OCI-LY7 (cell line): ENCODE measurements at regions not wholly inside any gene's neighbourhood (a gene's known extent, or its start where the extent isn't known, plus 50 kb on each side); places are given as distances from the start of the nearest gene placed in this dataset.

Source experiments
- BruUV-seq: library from RNA; stranded (reverse); fragments of 400-500 nt; replicated peaks from 2 replicates; lab custom pipeline; 2021; lab: Mats Ljungman, UMichigan
- CTCF ChIA-PET: fragments of 300-600 bp; sonication (Branson Sonifier 250); formaldehyde crosslinking; loops from one replicate; lab custom pipeline; 2022; ENCODE audit warnings: antibody characterized with exemption; ENCODE audit not compliant: unreplicated experiment; lab: Charles Lee
- POLR2A ChIA-PET: fragments of 300-600 bp; sonication (Branson Sonifier 250); formaldehyde crosslinking; loops from one replicate; lab custom pipeline; 2022; ENCODE audit warnings: antibody characterized with exemption; lab: Charles Lee
- DNase-seq: peaks from one replicate; pipeline ENCODE4 v3.0.0-alpha.2; 2015; ENCODE audit warnings: low spot score
- H2AFZ ChIP-seq: fragments of 200-600 bp; sonication (generic), shearing (Covaris generic); 2 replicates; pipeline ENCODE4 v1.6.1; 2014; ENCODE audit warnings: mild to moderate bottlenecking, antibody characterized with exemption, low read length, moderate library complexity
- H3K27ac ChIP-seq: fragments of 200-600 bp; sonication (generic); 2 replicates; pipeline ENCODE4 v1.5.1; 2014; ENCODE audit warnings: mixed run types, low read depth, mild to moderate bottlenecking, moderate library complexity, low read length, inconsistent platforms; ENCODE audit not compliant: poor library complexity, severe bottlenecking
- H3K36me3 ChIP-seq: fragments of 200-600 bp; sonication (generic); 2 replicates; pipeline ENCODE4 v1.6.1; 2014; ENCODE audit warnings: mild to moderate bottlenecking, antibody characterized with exemption, low read length, moderate library complexity, mixed read lengths; ENCODE audit not compliant: insufficient read depth
- H3K4me1 ChIP-seq: fragments of 200-600 bp; sonication (generic); 2 replicates; pipeline ENCODE4 v1.5.1; 2014; ENCODE audit warnings: mild to moderate bottlenecking, low read length; ENCODE audit not compliant: insufficient read depth, poor library complexity, severe bottlenecking
- H3K4me2 ChIP-seq: fragments of 200-600 bp; sonication (generic); 2 replicates; pipeline ENCODE4 v1.6.1; 2014; ENCODE audit warnings: mild to moderate bottlenecking, low read length
- H3K4me3 ChIP-seq: fragments of 200-600 bp; sonication (generic); 2 replicates; pipeline ENCODE4 v1.5.1; 2014; ENCODE audit warnings: mild to moderate bottlenecking, low read depth, low read length; ENCODE audit not compliant: poor library complexity, severe bottlenecking
- H3K79me2 ChIP-seq: fragments of 200-600 bp; sonication (generic); 2 replicates; pipeline ENCODE4 v1.6.1; 2016; ENCODE audit warnings: low read depth, mild to moderate bottlenecking, low read length, moderate library complexity, mixed read lengths; ENCODE audit not compliant: insufficient read depth
- H3K9me2 ChIP-seq: fragments of 200-600 bp; sonication (generic); 2 replicates; pipeline ENCODE4 v1.6.1; 2016; ENCODE audit warnings: mild to moderate bottlenecking, low read length, mixed read lengths; ENCODE audit not compliant: insufficient read depth
- H3K9me3 ChIP-seq: fragments of 200-600 bp; sonication (generic); 2 replicates; pipeline ENCODE4 v1.6.1; 2014; ENCODE audit warnings: mild to moderate bottlenecking, mixed run types, low read length, mixed read lengths
- H4K20me1 ChIP-seq: fragments of 200-600 bp; sonication (generic); 2 replicates; pipeline ENCODE4 v1.6.1; 2014; ENCODE audit warnings: mild to moderate bottlenecking, antibody characterized with exemption, low read length, moderate library complexity, mixed read lengths; ENCODE audit not compliant: insufficient read depth
- EZH2phosphoT487 ChIP-seq: fragments of 200-600 bp; sonication (generic); IDR thresholded peaks from 2 replicates; pipeline ENCODE4 v1.6.1; 2018; ENCODE audit warnings: low read depth, borderline replicate concordance, mild to moderate bottlenecking, mixed run types, antibody characterized with exemption, low read length, moderate library complexity, mixed read lengths
- intact Hi-C: fragments of 100-400 bp; cut with micrococcal nuclease; formaldehyde crosslinking; loops from one replicate; pipeline ENCODE4 v1.10.0; 2022; ENCODE audit not compliant: unreplicated experiment
- TF ChIP-seq, protein P1 (sequence below): fragments of 200-600 bp; sonication (generic); conservative IDR thresholded peaks from 2 replicates; pipeline ENCODE4 v1.5.1; 2014; ENCODE audit warnings: mild to moderate bottlenecking, antibody characterized with exemption, low read length, moderate library complexity, mixed read lengths

DNA sequence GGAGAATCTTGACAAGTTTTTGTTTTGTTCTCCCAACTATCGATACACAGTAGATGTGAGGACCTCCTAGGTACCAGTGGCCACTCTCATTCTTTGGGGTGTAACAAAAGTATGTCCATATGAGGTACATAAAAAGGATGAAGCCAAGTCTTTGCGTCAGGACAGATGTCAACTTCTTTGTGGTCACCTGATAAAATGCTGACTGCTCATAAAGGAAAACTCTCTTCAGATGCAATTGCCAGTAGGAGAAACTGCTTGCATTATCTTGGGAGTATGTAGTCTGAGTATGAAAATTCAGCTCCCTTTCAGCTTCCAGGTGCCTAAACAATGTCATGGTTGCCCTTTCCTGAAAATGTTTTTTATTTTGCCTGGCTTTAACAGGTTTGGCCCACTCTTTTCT, 123.8 kb upstream of the GOLIM4 start:
- CTCF ChIA-PET = interaction anchor here (0.5 kb wide), 1 partner anchor 8 kb away, joined by 3 read pairs; no protein-coding TSS in a partner anchor
- intact Hi-C loops = loop anchor here (10.0 kb wide), 2 partner anchors 475 to 925 kb away; no protein-coding TSS in a partner anchor
- peaks cover 9% of the 10 kb centered on the region for H3K4me1 ChIP-seq
- H4K20me1 ChIP-seq = no peaks in the 10 kb centered on the region
- TF ChIP-seq EZH2phosphoT487 = no peak
- TF ChIP-seq, protein P1, sequence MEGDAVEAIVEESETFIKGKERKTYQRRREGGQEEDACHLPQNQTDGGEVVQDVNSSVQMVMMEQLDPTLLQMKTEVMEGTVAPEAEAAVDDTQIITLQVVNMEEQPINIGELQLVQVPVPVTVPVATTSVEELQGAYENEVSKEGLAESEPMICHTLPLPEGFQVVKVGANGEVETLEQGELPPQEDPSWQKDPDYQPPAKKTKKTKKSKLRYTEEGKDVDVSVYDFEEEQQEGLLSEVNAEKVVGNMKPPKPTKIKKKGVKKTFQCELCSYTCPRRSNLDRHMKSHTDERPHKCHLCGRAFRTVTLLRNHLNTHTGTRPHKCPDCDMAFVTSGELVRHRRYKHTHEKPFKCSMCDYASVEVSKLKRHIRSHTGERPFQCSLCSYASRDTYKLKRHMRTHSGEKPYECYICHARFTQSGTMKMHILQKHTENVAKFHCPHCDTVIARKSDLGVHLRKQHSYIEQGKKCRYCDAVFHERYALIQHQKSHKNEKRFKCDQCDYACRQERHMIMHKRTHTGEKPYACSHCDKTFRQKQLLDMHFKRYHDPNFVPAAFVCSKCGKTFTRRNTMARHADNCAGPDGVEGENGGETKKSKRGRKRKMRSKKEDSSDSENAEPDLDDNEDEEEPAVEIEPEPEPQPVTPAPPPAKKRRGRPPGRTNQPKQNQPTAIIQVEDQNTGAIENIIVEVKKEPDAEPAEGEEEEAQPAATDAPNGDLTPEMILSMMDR = no peak
- H3K9me2 ChIP-seq = no peaks in the 10 kb centered on the region
- no peaks in the 10 kb centered on the region for H3K79me2 ChIP-seq
- no TSS peak for BruUV-seq
- no peaks in the 10 kb centered on the region for H3K9me3 ChIP-seq
- no peak overlapping the region for H3K4me2 ChIP-seq
- POLR2A ChIA-PET = interaction anchor here (1.4 kb wide), 1 partner anchor 11 kb away, joined by 3 read pairs; no protein-coding TSS in a partner anchor
- no peak overlapping the region for H3K4me3 ChIP-seq
- no peak for DNase-seq
- no peaks in the 10 kb centered on the region for H3K36me3 ChIP-seq
- H3K27ac ChIP-seq = no peak overlapping the region
- H2AFZ ChIP-seq = no peak overlapping the region

DNA sequence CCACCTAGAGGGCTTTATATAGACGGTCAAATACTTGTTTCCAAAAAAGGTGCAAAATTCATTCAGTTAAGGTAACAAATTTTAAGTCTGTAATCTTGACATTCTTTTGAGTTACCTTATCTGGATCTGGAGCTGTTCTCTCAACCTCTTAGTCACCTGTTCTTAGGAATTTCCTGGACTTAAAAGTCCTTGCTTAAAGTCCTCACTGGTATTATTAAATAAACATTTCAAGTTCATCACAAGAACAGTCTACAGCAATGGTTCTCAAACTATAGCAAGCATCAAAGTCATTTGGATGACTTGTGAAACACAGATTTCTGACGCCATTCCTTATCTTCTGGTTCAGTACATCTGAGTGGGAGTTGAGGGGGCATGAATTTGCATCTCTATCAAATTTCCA, 122.9 kb upstream of the GOLIM4 start:
- Histone ChIP-seq H3K27ac (no peak overlapping the region), H3K4me2 (no peak overlapping the region), H3K4me1 (peaks cover 17% of the 10 kb centered on the region), H3K9me2 (no peaks in the 10 kb centered on the region), H3K4me3 (no peak overlapping the region), H3K36me3 (no peaks in the 10 kb centered on the region), H2AFZ (no peak overlapping the region; the same call in 1 of the 2 replicates), H3K79me2 (no peaks in the 10 kb centered on the region), H4K20me1 (no peaks in the 10 kb centered on the region), H3K9me3 (no peaks in the 10 kb centered on the region)
- BruUV-seq = no TSS peak
- intact Hi-C loops = loop anchor here (10.0 kb wide), 2 partner anchors 476 to 926 kb away; no protein-coding TSS in a partner anchor
- POLR2A ChIA-PET = interaction anchor here (0.7 kb wide), 1 partner anchor 646 kb away, joined by 3 read pairs; no protein-coding TSS in a partner anchor
- CTCF ChIA-PET = no interaction called here
- no peak for TF ChIP-seq EZH2phosphoT487
- TF ChIP-seq, protein P1 = no peak
- no peak for DNase-seq

DNA sequence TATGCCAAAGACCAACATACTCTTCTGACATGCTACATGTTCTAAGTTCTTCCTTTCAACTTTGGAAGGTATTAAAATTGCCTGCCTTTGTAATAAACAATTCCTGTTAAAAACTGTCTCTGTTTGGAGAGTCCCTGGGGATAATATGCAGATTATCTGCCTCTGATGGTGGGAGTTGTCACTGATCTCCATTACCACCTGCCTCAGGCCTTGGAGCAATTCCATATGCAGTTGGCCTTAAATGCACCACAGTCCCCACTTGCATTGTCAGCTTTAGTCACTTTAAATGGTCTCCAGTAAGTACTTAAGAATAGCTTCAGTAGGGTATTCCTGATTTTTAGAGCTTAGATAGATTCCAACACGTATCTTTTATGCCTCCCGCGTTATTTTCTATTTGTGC, 121.1 kb upstream of the GOLIM4 start:
- H3K4me2 ChIP-seq = no peak overlapping the region
- H3K27ac ChIP-seq = no peak overlapping the region
- no TSS peak for BruUV-seq
- no peaks in the 10 kb centered on the region for H3K9me2 ChIP-seq
- POLR2A ChIA-PET = interaction anchor here (0.6 to 1.0 kb wide), 2 partner anchors 401 to 1076 kb away, joined by 3 read pairs; no protein-coding TSS in a partner anchor
- H3K9me3 ChIP-seq = no peaks in the 10 kb centered on the region
- CTCF ChIA-PET = no interaction called here
- intact Hi-C loops = loop anchor here (10.0 kb wide), 2 partner anchors 478 to 928 kb away; no protein-coding TSS in a partner anchor
- TF ChIP-seq, protein P1 = no peak
- no peak for TF ChIP-seq EZH2phosphoT487
- no peak for DNase-seq
- no peaks in the 10 kb centered on the region for H3K36me3 ChIP-seq
- no peak overlapping the region for H2AFZ ChIP-seq
- no peaks in the 10 kb centered on the region for H3K79me2 ChIP-seq
- no peak overlapping the region for H3K4me3 ChIP-seq
- no peaks in the 10 kb centered on the region for H4K20me1 ChIP-seq
- peaks cover 29% of the 10 kb centered on the region for H3K4me1 ChIP-seq
